ENCODE measurements at regions not wholly inside any gene's neighbourhood (a gene's known extent, or its start where the extent isn't known, plus 50 kb on each side); places are given as distances from the start of the nearest gene placed in this dataset.
"Not testable (repeated sequence)": the region's sequence is repeated elsewhere in the genome, so short reads cannot be mapped to it uniquely, and the experiment has no call there.

DNA sequence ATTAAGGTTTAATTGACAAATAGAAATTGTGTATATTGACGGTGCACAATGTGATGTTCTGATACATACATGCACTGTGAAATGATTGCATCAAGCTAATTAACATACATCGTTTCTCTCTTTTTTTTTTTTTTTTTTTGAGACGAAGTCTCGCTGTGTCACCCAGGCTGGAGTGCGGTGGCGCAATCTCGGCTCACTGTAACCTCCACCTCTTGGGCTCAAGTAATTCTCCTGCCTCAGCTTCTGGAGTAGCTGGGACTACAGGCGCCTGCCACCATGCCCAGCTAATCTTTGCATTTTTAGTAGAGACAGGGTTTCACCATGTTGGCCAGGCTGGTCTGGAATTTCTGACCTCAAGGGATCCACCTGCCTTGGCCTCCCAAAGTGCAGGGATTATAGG, 69.9 kb upstream of the JCAD start:
- H3K27me3 Mint-ChIP-seq, result peaks cover 12% of the 10 kb centered on the region
- not testable (repeated sequence) for H3K4me1 Mint-ChIP-seq (ENCODE audit: low read depth); H3K36me3 Mint-ChIP-seq (ENCODE audit: low read depth); H3K27ac Mint-ChIP-seq; H3K4me3 Mint-ChIP-seq; H3K9me3 Mint-ChIP-seq

DNA sequence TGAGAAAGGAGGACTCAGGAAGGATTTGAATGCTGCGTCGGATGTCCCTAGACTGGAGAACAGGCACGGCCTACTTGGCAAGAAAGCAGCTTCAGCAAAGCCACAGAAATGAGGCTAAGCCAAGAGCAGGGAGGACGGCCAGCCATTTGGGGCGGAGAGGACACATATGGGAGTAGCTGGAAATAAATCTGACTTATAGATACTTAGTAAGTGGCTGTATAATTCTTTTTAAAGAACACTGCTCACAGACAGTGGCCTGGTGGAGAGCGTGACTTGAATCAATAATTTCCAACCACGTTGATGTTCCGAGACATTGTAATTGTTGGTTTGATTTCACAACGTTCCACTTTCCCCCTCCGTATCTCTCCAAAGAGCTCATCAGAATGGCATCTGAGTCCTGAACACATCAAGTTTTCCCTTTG, 67.7 kb upstream of the JCAD start:
- Mint-ChIP-seq H3K9me3 (no peaks in the 10 kb centered on the region), H3K4me3 (no peak overlapping the region), H3K36me3 (ENCODE audit: low read depth) (no peaks in the 10 kb centered on the region), H3K27ac (no peak overlapping the region), H3K4me1 (ENCODE audit: low read depth) (no peaks in the 10 kb centered on the region), H3K27me3 (peaks cover 12% of the 10 kb centered on the region)

DNA sequence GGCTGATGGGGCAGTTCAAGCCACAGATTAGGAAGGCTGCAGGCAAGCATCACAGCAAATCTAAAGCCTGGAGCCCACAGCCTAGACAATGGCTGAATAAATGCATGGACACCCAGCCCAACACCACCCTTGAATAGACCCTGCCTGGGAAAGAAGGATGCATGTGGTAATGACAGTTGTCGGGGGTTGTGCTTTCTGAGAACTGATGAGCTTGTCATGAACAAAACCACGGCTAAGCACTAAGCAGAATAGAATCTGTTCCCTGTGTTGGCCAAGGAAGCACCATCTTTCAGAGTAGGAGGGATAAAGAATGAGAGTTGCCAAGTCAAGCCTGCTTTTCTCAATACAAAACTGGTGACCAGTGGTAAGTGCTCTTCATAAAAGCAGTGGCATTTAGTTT, 66.1 kb upstream of the JCAD start:
- Mint-ChIP-seq H3K4me3 (no peak overlapping the region), H3K27me3 (peaks cover 12% of the 10 kb centered on the region), H3K36me3 (ENCODE audit: low read depth) (no peaks in the 10 kb centered on the region), H3K27ac (no peak overlapping the region), H3K4me1 (ENCODE audit: low read depth) (no peaks in the 10 kb centered on the region), H3K9me3 (no peaks in the 10 kb centered on the region)

DNA sequence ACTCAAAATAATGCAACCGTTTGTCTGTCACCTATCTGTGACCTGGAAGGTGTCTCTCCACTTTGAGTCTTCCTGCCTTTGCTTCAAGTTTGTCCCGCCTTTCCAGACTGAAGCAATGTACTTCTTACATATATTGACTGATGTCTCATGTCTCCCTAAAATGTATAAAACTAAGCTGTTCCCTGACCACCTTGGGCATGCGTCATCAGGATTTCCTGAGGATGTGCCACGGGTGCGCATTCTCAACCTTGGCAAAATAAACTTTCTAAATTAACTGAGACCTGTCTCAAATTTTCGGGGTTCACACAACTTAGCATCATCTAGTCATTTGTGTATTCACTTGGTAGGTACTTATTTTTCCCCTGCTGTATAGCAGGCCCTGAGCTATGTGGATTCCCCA, 65.3 kb upstream of the JCAD start:
- Mint-ChIP-seq H3K36me3 (ENCODE audit: low read depth) (no peaks in the 10 kb centered on the region), H3K27me3 (peaks cover 12% of the 10 kb centered on the region), H3K4me3 (no peak overlapping the region), H3K4me1 (ENCODE audit: low read depth) (no peaks in the 10 kb centered on the region), H3K9me3 (no peaks in the 10 kb centered on the region), H3K27ac (no peak overlapping the region)

DNA sequence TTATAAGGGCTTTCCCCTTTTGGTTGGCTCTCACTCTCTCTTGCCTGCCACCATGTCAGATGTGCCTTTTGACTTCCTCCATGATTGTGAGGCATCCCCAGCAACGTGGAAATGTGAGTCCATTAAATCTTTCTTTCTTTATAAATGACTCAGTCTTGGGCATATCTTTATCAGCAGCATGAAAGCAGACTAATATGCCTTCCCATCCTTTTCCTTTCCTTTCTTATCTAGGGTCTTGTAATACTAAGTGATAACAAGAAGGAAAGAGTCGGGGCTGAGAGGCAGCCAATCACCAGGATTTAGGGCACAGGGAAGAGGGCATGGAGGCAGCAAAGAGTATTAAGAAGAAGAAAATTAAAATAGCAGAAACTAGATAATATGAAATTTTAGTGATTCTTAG, 62.0 kb upstream of the JCAD start:
- H3K4me3 Mint-ChIP-seq, result no peak overlapping the region
- peaks cover 5% of the 10 kb centered on the region for H3K27me3 Mint-ChIP-seq
- H3K9me3 Mint-ChIP-seq, result no peaks in the 10 kb centered on the region
- no peaks in the 10 kb centered on the region for H3K4me1 Mint-ChIP-seq (ENCODE audit: low read depth)
- H3K36me3 Mint-ChIP-seq (ENCODE audit: low read depth), result no peaks in the 10 kb centered on the region
- no peak overlapping the region for H3K27ac Mint-ChIP-seq

DNA sequence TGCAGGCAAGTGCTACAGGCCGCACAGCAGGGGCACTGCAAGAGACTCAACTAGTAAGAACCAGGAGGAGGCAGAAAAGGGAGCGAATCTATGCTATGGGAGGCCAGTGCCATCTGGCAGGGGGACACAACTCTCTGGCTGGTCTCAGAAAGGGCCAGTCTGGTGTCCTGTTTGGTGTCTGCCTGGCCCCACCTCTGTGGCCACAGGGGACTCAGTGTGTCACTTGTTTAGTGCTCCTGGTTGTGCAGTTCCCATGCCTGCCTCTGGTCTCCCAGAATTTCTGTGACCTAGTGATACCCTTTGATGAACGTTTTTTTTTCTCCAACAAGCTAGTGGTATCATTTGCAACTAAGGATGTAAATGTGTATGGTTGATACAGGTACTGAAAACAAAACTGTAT, 59.2 kb upstream of the JCAD start:
- Mint-ChIP-seq H3K9me3 (no peaks in the 10 kb centered on the region), H3K4me1 (ENCODE audit: low read depth) (no peaks in the 10 kb centered on the region), H3K4me3 (no peak overlapping the region), H3K27me3 (peaks cover 9% of the 10 kb centered on the region), H3K36me3 (ENCODE audit: low read depth) (no peaks in the 10 kb centered on the region), H3K27ac (no peak overlapping the region)

DNA sequence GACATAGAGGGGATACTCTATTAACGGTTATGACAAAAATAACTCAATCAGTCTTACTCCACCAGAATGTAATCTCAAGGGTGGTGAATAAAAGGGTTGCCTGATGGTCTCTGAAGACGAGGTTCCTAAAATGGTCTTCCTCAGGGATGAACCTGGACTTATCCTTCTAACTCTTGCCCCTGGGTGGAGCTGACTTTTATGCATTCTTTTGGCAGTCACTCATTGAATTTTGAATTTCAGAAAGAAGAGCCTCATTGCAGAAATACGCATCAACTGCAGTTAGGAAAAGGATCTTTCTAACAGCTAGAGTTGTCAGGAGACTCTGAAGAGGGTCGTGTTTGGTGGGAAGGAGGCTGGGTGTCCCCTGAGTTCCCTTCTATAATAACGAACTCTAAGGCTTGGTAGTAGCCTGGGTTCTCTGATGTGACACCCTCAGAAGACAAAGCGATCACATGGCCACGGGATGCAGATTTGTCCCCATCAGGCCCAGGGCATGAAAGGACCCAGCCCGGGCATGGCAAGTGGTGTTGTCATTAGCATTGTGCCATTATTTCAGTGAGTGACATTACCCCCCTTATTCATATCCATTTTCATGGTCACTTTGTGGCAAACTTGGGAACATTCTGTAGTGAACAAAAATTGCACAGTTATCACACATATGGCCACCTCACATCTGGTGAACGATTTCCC, 58.6 kb upstream of the JCAD start:
- peaks cover 9% of the 10 kb centered on the region for H3K27me3 Mint-ChIP-seq

DNA sequence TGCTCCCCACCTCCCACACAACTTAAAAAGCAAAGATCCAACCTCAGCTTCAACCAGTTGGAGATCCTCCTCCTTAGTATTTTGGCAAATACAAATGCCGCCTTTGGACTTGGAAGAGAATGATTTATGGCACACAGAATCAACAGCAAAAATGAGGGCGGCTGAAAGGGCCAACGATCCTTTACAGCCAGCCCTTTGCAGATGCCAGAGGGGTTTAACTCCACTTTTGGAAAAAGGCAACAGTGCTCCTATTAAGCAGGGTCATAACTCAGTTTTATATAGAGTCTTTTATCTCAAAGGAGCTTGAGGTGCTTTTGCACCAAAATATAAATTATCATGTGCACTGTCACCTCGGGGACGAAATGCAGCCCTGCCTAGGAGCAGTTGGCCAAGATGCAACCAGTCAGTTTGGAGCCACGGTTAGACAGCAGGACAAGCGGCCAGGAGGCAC, 56.7 kb upstream of the JCAD start:
- H3K27me3 Mint-ChIP-seq, result peaks cover 9% of the 10 kb centered on the region
- no peak overlapping the region for H3K4me3 Mint-ChIP-seq
- no peak overlapping the region for H3K27ac Mint-ChIP-seq
- no peaks in the 10 kb centered on the region for H3K4me1 Mint-ChIP-seq (ENCODE audit: low read depth)
- H3K36me3 Mint-ChIP-seq (ENCODE audit: low read depth), result no peaks in the 10 kb centered on the region
- H3K9me3 Mint-ChIP-seq, result no peaks in the 10 kb centered on the region

More for the DNA sequence above, 58.6 kb upstream of the JCAD start:
- H3K36me3 Mint-ChIP-seq (ENCODE audit: low read depth), result no peaks in the 10 kb centered on the region
- H3K4me3 Mint-ChIP-seq, result no peak overlapping the region
- H3K4me1 Mint-ChIP-seq (ENCODE audit: low read depth), result no peaks in the 10 kb centered on the region
- H3K9me3 Mint-ChIP-seq, result no peaks in the 10 kb centered on the region
- H3K27ac Mint-ChIP-seq, result no peak overlapping the region

DNA sequence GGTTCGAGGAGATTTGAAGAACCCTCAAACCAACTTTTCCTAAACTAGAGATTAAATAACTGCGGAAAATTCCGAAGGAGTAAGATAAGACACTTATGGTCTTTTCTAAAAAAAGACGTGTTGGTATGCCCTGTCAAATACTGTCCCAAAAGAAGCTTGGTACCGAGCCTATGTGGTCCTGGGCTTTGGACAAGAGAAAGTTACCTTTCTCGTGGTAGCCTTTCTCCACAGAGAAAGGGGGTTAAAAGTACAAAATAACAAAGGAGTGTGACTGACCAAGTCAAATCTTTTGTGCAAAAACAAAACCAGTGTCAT, 56.2 kb upstream of the JCAD start:
- Mint-ChIP-seq H3K4me3 (no peak overlapping the region), H3K27me3 (peaks cover 9% of the 10 kb centered on the region)

DNA sequence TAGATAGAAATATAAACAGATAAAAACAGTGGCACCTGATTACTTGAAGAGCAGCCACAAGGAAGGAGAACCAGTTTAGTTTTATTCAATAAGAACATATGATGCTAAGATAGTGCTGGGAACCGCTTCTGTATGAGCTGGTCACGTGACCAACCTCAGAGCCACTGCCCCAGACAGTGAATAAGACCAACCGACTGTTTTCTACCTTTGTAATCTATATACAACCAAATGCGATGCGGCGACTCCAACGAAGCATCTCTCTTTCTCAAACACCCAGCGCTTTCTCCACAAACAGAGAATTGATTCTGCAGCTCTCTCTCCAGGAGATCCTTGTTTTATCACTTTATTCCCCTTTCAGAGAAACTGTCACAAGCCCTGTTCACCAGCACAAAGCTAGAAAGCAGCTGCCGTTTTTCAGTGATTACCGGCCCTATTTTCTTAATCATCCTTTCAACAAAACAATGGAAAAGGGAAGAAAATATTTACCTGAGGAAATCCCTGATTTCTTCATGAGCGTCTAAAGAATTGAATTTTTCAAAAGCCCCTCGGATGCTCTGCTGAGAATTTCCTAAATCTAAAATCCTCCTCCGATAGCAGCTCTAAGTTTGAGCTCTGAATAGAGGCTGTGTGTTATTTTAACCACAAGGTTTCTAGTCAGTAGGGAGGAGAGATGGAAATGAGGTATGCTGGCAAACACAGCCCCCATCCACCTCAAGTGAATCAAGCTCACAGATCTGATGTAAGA, 55.7 kb upstream of the JCAD start:
- H3K27ac Mint-ChIP-seq, result no peak overlapping the region
- H3K4me1 Mint-ChIP-seq (ENCODE audit: low read depth), result no peaks in the 10 kb centered on the region
- H3K9me3 Mint-ChIP-seq, result no peaks in the 10 kb centered on the region

More for the DNA sequence above, 56.2 kb upstream of the JCAD start:
- H3K36me3 Mint-ChIP-seq (ENCODE audit: low read depth), result no peaks in the 10 kb centered on the region
- H3K4me1 Mint-ChIP-seq (ENCODE audit: low read depth), result no peaks in the 10 kb centered on the region
- H3K27ac Mint-ChIP-seq, result no peak overlapping the region
- H3K9me3 Mint-ChIP-seq, result no peaks in the 10 kb centered on the region

DNA sequence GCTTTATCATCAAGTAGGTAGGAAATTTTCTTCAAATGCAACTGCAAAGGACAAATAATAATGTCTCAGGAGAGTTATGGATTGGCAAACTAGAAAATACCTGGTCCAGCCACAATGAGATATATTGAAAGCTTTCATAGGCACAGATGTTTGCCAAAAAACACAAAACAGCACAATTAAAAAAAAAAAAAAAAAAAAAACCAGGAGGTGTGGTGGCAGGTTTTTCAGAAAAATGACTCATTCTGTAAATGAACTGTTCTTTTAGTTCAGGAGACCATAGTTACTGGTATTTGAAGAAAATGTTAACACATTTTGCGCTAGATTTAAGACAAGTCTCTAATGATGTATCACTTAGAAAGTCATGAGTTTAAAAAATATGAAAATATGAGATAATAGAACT, 55.0 kb upstream of the JCAD start:
- no peak overlapping the region for H3K4me3 Mint-ChIP-seq
- H3K27ac Mint-ChIP-seq, result no peak overlapping the region
- no peaks in the 10 kb centered on the region for H3K9me3 Mint-ChIP-seq
- H3K36me3 Mint-ChIP-seq (ENCODE audit: low read depth), result no peaks in the 10 kb centered on the region
- no peaks in the 10 kb centered on the region for H3K4me1 Mint-ChIP-seq (ENCODE audit: low read depth)
- peaks cover 9% of the 10 kb centered on the region for H3K27me3 Mint-ChIP-seq

More for the DNA sequence above, 55.7 kb upstream of the JCAD start:
- H3K27me3 Mint-ChIP-seq, result peaks cover 9% of the 10 kb centered on the region
- no peaks in the 10 kb centered on the region for H3K36me3 Mint-ChIP-seq (ENCODE audit: low read depth)
- no peak overlapping the region for H3K4me3 Mint-ChIP-seq

DNA sequence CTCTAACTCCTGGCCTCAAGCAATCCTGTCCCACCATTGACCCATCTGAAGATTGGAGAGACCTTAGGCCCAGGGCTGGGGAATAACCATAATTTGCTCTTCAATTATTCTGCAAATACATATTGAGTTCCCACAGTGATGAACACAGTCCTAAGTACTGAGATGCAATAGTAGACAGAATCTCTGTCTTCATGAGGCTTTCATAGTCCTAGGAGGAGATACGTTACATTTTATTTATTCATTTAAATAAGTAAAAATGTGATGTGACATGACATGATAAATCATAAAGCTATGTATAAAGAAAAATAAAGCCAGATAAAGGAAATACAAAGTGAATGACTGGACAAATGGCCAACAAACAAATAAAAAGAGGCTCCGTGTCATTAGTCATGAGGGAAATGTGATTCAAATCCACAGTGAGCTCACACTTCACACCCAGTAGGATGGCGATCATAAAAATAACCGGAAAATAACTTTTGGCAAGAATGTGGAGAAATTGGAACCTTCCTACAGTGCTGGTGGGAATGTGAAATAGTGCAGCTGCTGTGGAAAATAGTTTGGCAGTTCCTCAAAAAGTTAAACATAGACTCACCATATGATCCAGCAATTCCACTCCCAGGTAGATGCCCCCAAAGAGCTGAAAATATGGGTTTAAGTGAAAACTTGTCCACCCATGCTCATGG, 52.1 kb upstream of the JCAD start:
- Mint-ChIP-seq H3K27me3 (peaks cover 15% of the 10 kb centered on the region), H3K36me3 (ENCODE audit: low read depth) (no peaks in the 10 kb centered on the region), H3K4me1 (ENCODE audit: low read depth) (no peaks in the 10 kb centered on the region), H3K27ac (no peak overlapping the region), H3K4me3 (no peak overlapping the region), H3K9me3 (no peaks in the 10 kb centered on the region)

Measured in stimulated activated naive CD8-positive, alpha-beta T cell treated with anti-CD3 and anti-CD28 coated beads, Interleukin-15, Interleukin-2, amounts not matched to agents 100 ng/mL and 50 ng/mL, for 24 hours (primary cell).